ENCODE measurements at regions not wholly inside any gene's neighbourhood (a gene's known extent, or its start where the extent isn't known, plus 50 kb on each side); places are given as distances from the start of the nearest gene placed in this dataset.

DNA sequence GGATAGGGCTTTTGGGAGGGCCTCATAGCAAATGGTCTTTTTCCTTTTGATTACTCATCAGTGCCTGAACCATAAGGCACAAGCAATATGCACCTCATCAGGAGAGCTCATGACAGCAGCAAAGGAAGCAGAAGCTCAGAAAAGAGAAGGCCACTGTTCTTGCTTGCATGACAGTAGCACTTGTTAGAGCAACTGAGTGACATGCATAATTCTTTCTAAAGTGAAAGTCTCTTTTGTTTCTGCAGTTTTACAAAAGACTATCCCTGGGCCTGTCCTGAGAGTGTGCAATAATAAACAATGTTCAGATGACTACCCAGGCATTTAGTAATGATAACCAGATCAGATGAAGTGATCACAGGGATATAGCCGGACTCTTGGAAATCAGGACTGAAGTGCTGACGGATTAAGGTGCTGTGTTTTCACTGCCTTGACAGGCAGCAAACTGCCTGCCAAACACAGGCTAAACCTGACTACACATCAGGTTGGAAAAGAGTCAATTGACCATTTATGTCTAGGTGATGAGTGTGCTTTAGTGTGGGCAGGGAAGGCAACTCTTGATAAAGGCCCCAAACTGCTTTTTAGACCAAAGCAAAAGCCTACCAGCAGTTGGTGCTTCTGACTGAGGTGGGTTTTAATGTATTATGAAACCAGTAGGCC, 1860.3 kb downstream of the TP53TG3F start:
- H3K36me3 ChIP-seq = no peaks in the 10 kb centered on the region
- H3K27me3 ChIP-seq = no peaks in the 10 kb centered on the region
- no peak for DNase-seq
- H3K9me3 ChIP-seq (replicated peaks) = no peaks in the 10 kb centered on the region
- no peak overlapping the region for H3K27ac ChIP-seq
- no peaks in the 10 kb centered on the region for H3K4me1 ChIP-seq
- H3K4me3 ChIP-seq = no peak overlapping the region

DNA sequence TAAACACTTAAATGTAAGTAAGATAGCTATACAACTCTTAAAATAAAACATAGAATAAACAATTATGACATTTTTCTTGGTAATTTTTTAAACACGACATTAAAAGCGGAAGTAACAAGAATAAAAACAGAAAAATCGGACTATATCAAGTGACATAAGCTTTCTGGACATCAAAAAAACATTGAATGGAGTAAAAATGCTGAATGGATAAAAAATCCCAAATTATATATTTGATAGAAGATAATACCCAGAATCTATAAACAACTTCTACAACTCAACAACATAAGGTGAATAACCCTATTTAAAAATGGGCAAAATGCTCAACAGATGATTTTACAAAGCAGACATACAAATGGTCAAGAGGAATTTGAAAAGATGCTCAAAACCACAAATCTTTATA, 1866.5 kb downstream of the TP53TG3F start:
- Histone ChIP-seq H3K36me3 (no peaks in the 10 kb centered on the region), H3K9me3 (replicated peaks) (no peaks in the 10 kb centered on the region), H3K27me3 (no peaks in the 10 kb centered on the region), H3K4me3 (no peak overlapping the region), H3K4me1 (no peaks in the 10 kb centered on the region), H3K27ac (no peak overlapping the region)
- DNase-seq = no peak

DNA sequence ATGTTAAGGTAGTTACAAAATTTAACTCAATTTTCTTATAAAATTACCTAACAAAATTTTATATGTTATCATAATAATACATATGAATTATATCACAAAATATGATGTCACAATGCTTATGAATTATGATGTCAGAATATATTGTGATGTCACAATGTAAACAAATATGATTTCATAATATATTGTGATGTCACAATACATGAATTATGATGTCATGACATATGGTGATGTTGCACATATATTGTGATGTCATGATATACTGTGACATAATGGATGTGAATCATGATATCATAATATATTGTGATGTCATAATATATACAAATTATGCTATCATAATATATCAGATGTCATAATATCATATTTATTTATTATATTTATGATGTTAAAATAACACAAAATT, 1879.9 kb downstream of the TP53TG3F start:
- no peaks in the 10 kb centered on the region for H3K27me3 ChIP-seq
- DNase-seq = no peak
- H3K4me3 ChIP-seq = no peak overlapping the region
- no peaks in the 10 kb centered on the region for H3K4me1 ChIP-seq
- no peak overlapping the region for H3K27ac ChIP-seq
- no peaks in the 10 kb centered on the region for H3K36me3 ChIP-seq
- no peaks in the 10 kb centered on the region for H3K9me3 ChIP-seq (replicated peaks)

DNA sequence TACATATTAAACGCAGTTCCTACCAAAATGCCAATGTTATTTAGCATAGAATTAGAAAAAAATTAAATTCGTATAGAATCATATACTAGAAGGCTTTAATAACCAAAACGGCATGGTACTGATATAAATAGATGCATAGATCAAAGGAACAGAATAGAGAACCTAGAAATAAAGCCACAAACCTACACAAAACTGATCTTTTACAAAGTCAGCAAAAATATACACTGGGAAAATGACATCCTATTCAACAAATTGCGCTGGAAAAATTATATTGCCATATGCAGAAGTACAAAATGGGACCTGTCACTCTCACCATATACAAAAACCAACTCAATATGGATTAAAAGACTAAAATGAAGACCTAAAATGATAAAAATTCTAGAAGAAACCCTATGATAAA, 1882.6 kb downstream of the TP53TG3F start:
- H3K4me3 ChIP-seq = no peak overlapping the region
- no peak for DNase-seq
- no peaks in the 10 kb centered on the region for H3K27me3 ChIP-seq
- no peaks in the 10 kb centered on the region for H3K9me3 ChIP-seq (replicated peaks)
- H3K4me1 ChIP-seq = no peaks in the 10 kb centered on the region
- H3K27ac ChIP-seq = no peak overlapping the region
- no peaks in the 10 kb centered on the region for H3K36me3 ChIP-seq

DNA sequence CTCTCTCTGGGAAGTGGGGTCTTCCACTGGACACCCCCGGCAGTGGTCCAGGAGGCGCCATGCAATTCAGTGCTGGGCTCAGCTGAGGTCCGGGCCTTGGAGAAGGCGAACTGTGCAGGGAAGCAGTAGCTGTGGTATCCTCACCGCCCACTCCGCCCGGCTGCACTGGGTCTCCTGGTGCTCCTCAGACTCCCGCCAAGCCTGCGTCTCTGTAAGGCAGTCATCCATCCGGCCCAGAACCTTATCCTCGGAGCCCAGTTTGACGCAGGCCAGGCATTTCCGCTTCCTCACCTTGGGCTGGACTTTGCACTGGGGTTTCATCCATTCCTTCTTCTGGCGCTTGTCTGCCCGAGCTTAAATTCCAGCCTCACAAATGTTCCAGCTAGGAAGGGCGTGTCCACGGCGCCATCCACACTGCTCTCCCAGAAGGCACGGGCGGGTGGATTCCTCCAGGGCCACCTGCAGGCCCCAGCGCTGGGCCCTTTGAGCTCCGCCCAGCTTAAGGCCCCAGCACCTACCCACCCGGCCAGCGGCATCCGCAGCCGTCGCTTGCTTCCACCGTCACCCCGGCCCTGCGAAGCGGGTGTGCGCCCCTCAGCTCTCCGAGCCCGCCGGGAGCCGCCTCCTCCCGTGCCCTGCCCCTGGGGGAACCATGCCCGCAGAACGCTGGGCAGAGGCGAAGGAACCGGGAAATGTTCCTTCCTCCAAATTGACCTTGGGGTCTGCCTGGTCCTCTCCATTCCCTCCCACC, 1884.8 kb downstream of the TP53TG3F start:
- H3K27ac ChIP-seq = no peak overlapping the region
- H3K9me3 ChIP-seq (replicated peaks) = no peaks in the 10 kb centered on the region
- H3K4me3 ChIP-seq = no peak overlapping the region
- H3K36me3 ChIP-seq = no peaks in the 10 kb centered on the region
- no peaks in the 10 kb centered on the region for H3K4me1 ChIP-seq
- no peaks in the 10 kb centered on the region for H3K27me3 ChIP-seq
- no peak for DNase-seq

DNA sequence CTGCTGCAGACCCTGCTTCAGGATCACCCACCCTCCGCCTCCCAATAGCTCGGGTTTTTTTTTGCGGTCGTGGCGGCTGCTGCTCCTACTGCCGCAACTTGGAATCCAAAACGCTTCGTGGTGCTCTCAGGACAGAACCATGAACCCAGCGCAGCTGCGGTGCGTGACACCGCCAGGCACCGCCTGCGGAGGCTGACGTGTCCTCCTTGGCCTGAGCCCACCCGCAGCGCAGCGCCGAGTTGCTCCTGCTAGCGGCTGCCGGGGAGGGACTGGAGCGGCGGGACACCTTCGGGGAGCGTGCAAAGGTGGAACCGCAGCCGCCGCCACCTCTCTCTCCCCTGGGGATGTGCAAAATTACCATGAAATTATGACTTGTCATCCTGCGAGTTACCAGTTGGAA, 1893.0 kb downstream of the TP53TG3F start:
- Histone ChIP-seq H3K27me3 (no peaks in the 10 kb centered on the region), H3K9me3 (replicated peaks) (no peaks in the 10 kb centered on the region), H3K4me3 (no peak overlapping the region), H3K4me1 (no peaks in the 10 kb centered on the region), H3K27ac (no peak overlapping the region), H3K36me3 (no peaks in the 10 kb centered on the region)
- DNase-seq = no peak

DNA sequence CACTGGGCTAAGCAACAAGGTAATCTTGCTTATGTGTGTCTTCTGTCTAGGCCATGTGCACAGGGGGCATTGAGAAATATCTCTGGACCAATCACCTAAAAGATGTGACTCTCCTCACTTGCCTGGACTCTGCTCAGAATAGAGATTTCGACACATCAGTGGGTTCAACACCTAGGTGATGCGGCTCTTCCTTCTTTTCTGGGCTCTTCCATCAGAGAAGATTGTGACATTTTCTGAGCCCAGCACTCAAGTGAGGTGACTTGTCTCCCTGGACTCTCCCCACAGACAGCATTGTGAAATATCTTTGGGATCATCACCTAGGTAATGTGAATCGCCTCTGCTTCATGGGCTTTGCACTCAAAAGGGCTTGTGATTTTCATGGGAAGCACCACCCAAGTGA, 1904.1 kb downstream of the TP53TG3F start:
- Histone ChIP-seq H3K27ac (no peak overlapping the region), H3K27me3 (no peaks in the 10 kb centered on the region), H3K4me3 (no peak overlapping the region), H3K9me3 (replicated peaks) (no peaks in the 10 kb centered on the region), H3K36me3 (no peaks in the 10 kb centered on the region), H3K4me1 (no peaks in the 10 kb centered on the region)
- DNase-seq = no peak

DNA sequence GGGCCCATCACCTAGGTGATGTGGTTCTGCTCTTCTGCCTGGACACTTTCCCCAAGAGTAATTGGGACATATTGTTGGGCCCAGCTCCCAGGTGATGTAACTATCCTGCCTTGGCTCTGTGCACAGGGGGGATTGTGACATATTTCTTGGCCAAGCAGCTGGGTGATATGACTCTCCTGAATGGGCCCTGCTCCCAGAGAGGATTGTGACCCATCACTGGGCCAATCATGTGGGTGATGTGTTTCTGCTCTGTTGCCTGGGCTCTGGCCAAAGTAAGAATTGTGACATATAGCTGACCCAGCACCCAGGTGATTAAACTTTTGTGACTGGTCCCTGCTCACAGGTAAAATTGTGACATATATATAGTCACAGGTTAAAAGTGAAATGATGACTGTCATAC, 1904.9 kb downstream of the TP53TG3F start:
- no peaks in the 10 kb centered on the region for H3K27me3 ChIP-seq
- H3K27ac ChIP-seq = no peak overlapping the region
- DNase-seq = no peak
- no peaks in the 10 kb centered on the region for H3K4me1 ChIP-seq
- H3K9me3 ChIP-seq (replicated peaks) = no peaks in the 10 kb centered on the region
- H3K4me3 ChIP-seq = no peak overlapping the region
- H3K36me3 ChIP-seq = no peaks in the 10 kb centered on the region

DNA sequence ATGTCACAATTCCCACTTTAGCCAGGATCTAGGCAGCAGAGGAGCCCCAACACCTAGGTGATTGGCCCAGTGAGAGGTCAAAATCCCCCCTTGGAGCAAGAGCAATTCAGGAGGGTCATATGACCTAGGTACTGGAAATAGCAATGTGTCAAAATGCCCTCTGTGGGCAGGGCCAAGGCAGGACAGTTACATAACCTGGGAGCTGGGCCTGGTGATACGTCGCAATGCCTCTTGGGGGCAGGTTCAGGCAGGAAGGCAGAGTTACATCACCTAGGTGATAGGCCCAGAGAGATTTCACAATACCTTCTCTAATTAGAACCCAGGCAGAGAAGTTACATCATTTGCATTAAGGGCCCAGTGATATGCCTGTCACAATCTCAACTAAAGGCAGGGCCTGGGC, 1906.3 kb downstream of the TP53TG3F start:
- Histone ChIP-seq H3K27me3 (no peaks in the 10 kb centered on the region), H3K4me3 (no peak overlapping the region), H3K9me3 (replicated peaks) (no peaks in the 10 kb centered on the region), H3K27ac (no peak overlapping the region), H3K36me3 (no peaks in the 10 kb centered on the region), H3K4me1 (no peaks in the 10 kb centered on the region)
- no peak for DNase-seq

DNA sequence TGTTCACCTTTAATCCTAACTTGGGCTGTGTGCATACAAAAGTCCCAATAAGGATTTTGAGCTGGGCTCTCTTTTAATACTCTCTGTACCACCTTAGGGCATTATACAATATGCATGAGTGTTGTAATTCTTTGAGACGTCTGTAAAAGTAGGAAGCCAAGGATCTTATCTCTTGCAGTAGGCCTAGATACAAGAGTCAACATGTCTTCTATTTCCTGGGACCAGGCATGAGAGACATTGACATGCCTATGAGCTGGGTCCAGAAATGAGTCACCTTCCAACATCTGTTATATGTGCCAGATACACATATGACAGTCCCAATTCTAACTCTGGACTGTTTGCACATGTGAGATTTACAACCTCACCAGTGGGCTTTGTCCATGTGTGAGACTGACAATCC, 1911.2 kb downstream of the TP53TG3F start:
- Histone ChIP-seq H3K27me3 (no peaks in the 10 kb centered on the region), H3K27ac (no peak overlapping the region), H3K4me1 (no peaks in the 10 kb centered on the region), H3K36me3 (no peaks in the 10 kb centered on the region), H3K4me3 (no peak overlapping the region), H3K9me3 (replicated peaks) (no peaks in the 10 kb centered on the region)
- DNase-seq = no peak

DNA sequence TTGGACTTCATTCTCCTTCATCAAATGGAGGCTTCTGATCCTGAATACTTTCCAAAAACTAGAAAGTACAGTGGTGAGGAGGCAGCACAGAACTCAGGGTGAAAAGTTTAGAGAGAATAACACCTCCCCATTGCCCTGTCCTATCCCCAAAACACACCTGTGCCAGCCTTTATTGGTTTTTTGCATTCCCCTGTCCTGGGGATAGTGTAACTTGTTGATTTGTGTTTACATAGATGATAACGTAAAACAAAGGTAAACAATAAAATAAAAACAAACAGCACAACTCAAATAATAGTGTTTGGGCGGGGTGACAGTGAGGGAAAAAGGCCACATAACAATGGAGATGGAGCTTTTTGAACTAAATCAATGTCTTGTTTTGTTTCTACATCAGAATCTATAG, 1917.7 kb downstream of the TP53TG3F start:
- Histone ChIP-seq H3K4me1 (no peaks in the 10 kb centered on the region), H3K4me3 (no peak overlapping the region)
- no peak for DNase-seq

DNA sequence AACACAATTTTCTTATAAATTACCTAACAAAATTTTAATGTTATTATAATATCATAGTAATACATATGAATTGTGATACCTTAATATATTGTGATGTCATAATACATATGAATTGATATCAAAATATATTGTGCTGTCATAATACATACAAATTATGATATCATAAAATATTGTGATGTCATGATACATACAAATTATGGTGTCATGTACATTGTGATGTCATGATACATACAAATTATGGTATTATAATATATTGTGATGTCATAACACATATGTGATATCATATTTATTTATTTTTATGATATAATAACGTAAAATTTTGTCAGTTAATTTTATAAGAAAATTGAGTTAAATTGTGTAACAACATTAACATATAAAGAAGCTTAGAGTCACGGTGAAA, 1927.2 kb downstream of the TP53TG3F start:
- no peaks in the 10 kb centered on the region for H3K36me3 ChIP-seq
- H3K4me1 ChIP-seq = no peaks in the 10 kb centered on the region
- H3K27ac ChIP-seq = no peak overlapping the region
- H3K27me3 ChIP-seq = no peaks in the 10 kb centered on the region
- DNase-seq = no peak
- no peaks in the 10 kb centered on the region for H3K9me3 ChIP-seq (replicated peaks)
- no peak overlapping the region for H3K4me3 ChIP-seq

More for the DNA sequence above, 1917.7 kb downstream of the TP53TG3F start:
- H3K9me3 ChIP-seq (replicated peaks) = no peaks in the 10 kb centered on the region
- H3K27me3 ChIP-seq = no peaks in the 10 kb centered on the region
- H3K36me3 ChIP-seq = no peaks in the 10 kb centered on the region
- no peak overlapping the region for H3K27ac ChIP-seq

DNA sequence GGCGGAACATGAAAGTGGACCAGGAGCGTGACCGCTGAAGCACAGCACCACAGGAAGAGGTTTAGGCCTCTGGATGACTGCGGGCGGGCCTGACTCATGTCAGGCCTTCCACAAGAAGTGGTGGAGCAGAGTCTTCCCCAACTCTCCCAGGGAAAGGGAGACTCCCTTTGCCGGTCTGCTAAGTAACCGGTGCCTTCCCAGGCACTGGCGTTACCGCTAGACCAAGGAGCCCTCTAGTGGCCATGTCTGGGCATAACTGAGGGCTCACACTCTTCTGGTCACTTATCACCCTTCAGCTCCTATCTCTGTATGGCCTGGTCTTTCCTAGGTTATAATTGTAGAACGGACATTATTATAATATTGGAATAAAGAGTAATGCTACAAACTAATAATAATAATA, 1931.9 kb downstream of the TP53TG3F start:
- Histone ChIP-seq H3K27me3 (no peaks in the 10 kb centered on the region), H3K27ac (no peak overlapping the region), H3K36me3 (no peaks in the 10 kb centered on the region), H3K4me1 (no peaks in the 10 kb centered on the region), H3K9me3 (replicated peaks) (no peaks in the 10 kb centered on the region), H3K4me3 (no peak overlapping the region)
- peak; percentile 24 to 64 for DNase-seq

DNA sequence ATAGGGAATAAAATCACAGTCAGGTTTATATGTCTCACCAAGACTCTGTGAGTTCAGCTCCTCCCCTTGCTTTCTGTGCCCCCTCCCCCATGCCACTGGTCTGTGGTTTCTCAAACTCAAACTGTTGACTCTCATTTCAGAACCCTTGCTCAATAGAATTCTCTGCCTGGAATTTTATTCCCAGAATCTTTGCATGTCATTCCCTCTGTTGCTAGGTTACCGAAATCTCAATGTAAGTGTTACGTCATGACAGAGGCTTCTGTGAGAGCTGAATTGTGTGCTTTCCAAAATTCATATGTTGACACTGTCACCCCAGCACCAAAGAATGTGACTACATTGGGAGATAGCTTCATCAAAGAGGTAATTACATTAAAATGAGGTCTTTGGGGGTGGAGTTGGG, 1938.8 kb downstream of the TP53TG3F start:
- Histone ChIP-seq H3K9me3 (replicated peaks) (no peaks in the 10 kb centered on the region), H3K4me1 (no peaks in the 10 kb centered on the region), H3K27me3 (no peaks in the 10 kb centered on the region), H3K4me3 (no peak overlapping the region), H3K36me3 (no peaks in the 10 kb centered on the region), H3K27ac (no peak overlapping the region)
- DNase-seq = no peak

DNA sequence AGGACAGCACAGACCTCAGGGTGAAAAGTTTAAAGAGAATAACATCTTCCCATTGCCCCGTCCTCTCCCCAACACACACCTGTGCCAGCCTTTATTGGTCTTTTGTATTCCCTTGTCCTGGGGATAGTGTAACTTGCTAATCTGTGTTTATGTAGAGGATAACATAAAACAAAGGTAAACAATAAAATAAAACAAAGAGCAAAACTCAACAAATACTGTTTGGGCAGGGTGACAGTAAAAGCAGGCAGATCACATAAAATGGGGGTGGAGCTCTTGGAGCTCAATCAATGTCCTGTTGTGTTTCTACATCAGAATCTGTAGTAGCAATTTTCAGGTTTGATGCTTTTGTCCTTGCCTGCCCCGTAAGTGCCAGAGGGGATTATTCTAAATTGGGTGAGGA, 1939.7 kb downstream of the TP53TG3F start:
- no peak overlapping the region for H3K27ac ChIP-seq
- H3K36me3 ChIP-seq = no peaks in the 10 kb centered on the region
- H3K4me3 ChIP-seq = no peak overlapping the region
- H3K9me3 ChIP-seq (replicated peaks) = no peaks in the 10 kb centered on the region
- no peaks in the 10 kb centered on the region for H3K27me3 ChIP-seq
- no peaks in the 10 kb centered on the region for H3K4me1 ChIP-seq
- DNase-seq = no peak

DNA sequence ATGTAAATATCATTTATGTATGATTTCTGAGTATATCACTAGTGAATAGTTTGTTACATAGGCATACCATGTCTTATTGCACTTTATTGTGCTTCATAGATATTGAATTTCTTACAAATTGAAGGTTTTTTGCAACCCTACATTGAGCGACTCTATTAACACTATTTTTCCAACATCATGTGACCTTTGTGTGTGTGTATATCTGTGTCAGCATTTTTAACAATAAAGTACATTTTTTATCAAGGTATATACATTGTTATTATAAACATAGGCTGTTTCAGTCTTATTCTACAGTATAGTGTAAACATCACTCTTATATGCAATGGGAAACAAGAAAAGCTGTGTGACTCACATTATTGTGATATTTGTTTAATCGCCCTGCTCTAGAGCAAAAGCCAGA, 1944.9 kb downstream of the TP53TG3F start:
- Histone ChIP-seq H3K4me3 (no peak overlapping the region), H3K27ac (no peak overlapping the region), H3K36me3 (no peaks in the 10 kb centered on the region), H3K27me3 (no peaks in the 10 kb centered on the region), H3K4me1 (no peaks in the 10 kb centered on the region), H3K9me3 (replicated peaks) (no peaks in the 10 kb centered on the region)
- no peak for DNase-seq

All from SJCRH30 (cell line).